ENCODE measurements at regions not wholly inside any gene's neighbourhood (a gene's known extent, or its start where the extent isn't known, plus 50 kb on each side); places are given as distances from the start of the nearest gene placed in this dataset.

GRCh38 chr20:58144096-58144495 lies 84.4 kb downstream of the ANKRD60 start:
- TF ChIP-seq CTCF (IDR thresholded peaks at IDR 0.05; ENCODE audit: extremely low read depth in 1 of 2, insufficient read depth in 1 of 2, low read depth in 1 of 2, low read length in 2 of 2): no peak
- no peak for TF ChIP-seq JUN (IDR thresholded peaks at IDR 0.05; ENCODE audit: borderline replicate concordance, insufficient read depth, insufficient read length, low read depth)
- no peak for TF ChIP-seq POLR2A (IDR thresholded peaks at IDR 0.05; ENCODE audit: low read depth, low read length)
- TF ChIP-seq EZH2 (IDR thresholded peaks at IDR 0.05; ENCODE audit: borderline replicate concordance, low read depth, low read length, severe bottlenecking): no peak
- TF ChIP-seq, protein P1, sequence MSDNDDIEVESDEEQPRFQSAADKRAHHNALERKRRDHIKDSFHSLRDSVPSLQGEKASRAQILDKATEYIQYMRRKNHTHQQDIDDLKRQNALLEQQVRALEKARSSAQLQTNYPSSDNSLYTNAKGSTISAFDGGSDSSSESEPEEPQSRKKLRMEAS (IDR thresholded peaks at IDR 0.05; ENCODE audit: insufficient read depth, insufficient read length): no peak
- no peak for TF ChIP-seq POLR2AphosphoS5 (IDR thresholded peaks at IDR 0.05; ENCODE audit: insufficient read depth, low read depth, low read length)
